ENCODE measurements at regions not wholly inside any gene's neighbourhood (a gene's known extent, or its start where the extent isn't known, plus 50 kb on each side); places are given as distances from the start of the nearest gene placed in this dataset.
A peak's percentile ranks its signal among the peaks of the same experiment; 100 is the strongest.

DNA sequence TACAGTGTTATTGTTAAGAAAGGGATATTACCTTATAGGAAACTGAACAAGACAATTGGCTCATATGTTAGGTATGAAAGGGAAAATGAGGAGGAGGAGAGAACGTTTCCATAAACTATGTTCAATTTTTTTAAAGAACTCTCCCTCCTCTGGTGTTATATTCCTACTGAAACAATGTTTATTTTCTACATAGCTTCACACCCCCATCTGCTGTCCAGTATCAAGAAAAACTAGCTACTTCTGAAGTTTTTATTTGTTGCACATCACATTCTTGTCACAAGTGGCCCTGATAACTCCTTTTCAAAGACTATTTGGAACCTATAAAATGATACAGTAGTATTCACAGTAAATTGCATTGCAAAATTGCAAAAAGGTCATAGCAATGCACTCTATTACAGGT is 223.4 kb upstream of the FAM174A start:
- Histone ChIP-seq H3K9ac (ENCODE audit: insufficient read depth in 1 of 2, low read length in 2 of 2) (no peak overlapping the region), H3K27me3 (ENCODE audit: control insufficient read depth in 3 of 3, insufficient read depth in 3 of 3, low read length in 2 of 3) (no peaks in the 10 kb centered on the region), H3K36me3 (ENCODE audit: control insufficient read depth in 4 of 4, insufficient read depth in 4 of 4, low read length in 4 of 4) (no peaks in the 10 kb centered on the region), H3K4me1 (ENCODE audit: control insufficient read depth in 5 of 5, insufficient read depth in 5 of 5, low read length in 5 of 5) (no peaks in the 10 kb centered on the region), H3K4me3 (no peak overlapping the region), H3K9me3 (ENCODE audit: control insufficient read depth in 4 of 4, insufficient read depth in 3 of 4, low read length in 3 of 4) (no peaks in the 10 kb centered on the region), H3K27ac (ENCODE audit: low read depth in 1 of 2, low read length in 1 of 2) (no peak overlapping the region)
- WGBS, 2 donors = 11 to 52% methylated on average over 1 of the region's 1 CpG
- TF ChIP-seq, protein P1, sequence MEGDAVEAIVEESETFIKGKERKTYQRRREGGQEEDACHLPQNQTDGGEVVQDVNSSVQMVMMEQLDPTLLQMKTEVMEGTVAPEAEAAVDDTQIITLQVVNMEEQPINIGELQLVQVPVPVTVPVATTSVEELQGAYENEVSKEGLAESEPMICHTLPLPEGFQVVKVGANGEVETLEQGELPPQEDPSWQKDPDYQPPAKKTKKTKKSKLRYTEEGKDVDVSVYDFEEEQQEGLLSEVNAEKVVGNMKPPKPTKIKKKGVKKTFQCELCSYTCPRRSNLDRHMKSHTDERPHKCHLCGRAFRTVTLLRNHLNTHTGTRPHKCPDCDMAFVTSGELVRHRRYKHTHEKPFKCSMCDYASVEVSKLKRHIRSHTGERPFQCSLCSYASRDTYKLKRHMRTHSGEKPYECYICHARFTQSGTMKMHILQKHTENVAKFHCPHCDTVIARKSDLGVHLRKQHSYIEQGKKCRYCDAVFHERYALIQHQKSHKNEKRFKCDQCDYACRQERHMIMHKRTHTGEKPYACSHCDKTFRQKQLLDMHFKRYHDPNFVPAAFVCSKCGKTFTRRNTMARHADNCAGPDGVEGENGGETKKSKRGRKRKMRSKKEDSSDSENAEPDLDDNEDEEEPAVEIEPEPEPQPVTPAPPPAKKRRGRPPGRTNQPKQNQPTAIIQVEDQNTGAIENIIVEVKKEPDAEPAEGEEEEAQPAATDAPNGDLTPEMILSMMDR (IDR thresholded peaks at IDR 0.05; ENCODE audit: control extremely low read depth, extremely low read depth) = no peak
- ATAC-seq (ENCODE audit: insufficient read depth, low FRiP score) (no peak), DNase-seq (peak in 2 of 3 donors; percentile 47 to 60)

DNA sequence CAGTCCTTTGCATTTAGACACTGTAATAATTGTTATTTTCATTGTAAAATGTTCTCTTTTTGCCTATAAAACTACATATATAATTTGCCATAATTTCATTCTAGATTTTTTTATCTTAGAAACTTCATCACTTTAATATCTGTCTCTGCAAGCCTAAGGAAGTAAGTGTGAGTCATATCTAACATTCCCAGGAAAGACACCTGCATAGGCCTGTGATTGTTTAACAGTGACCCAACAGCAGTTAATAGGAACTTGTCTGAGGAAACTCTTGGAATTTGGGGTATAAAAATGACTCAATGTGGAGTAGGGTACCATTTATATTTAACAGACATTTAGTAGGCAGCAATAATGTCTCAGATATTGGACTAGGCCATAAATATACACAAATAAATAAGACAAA is 229.2 kb upstream of the FAM174A start:
- TF ChIP-seq, protein P1 (IDR thresholded peaks at IDR 0.05; ENCODE audit: control extremely low read depth, extremely low read depth) = no peak
- DNase-seq (no peak), ATAC-seq (ENCODE audit: insufficient read depth, low FRiP score) (no peak)
- H3K4me3 ChIP-seq = no peak overlapping the region
- no peaks in the 10 kb centered on the region for H3K27me3 ChIP-seq (ENCODE audit: control insufficient read depth in 3 of 3, insufficient read depth in 3 of 3, low read length in 2 of 3)
- H3K4me1 ChIP-seq (ENCODE audit: control insufficient read depth in 5 of 5, insufficient read depth in 5 of 5, low read length in 5 of 5) = no peaks in the 10 kb centered on the region
- no peak overlapping the region for H3K9ac ChIP-seq (ENCODE audit: insufficient read depth in 1 of 2, low read length in 2 of 2)
- no peaks in the 10 kb centered on the region for H3K9me3 ChIP-seq (ENCODE audit: control insufficient read depth in 4 of 4, insufficient read depth in 3 of 4, low read length in 3 of 4)
- no peak overlapping the region for H3K27ac ChIP-seq (ENCODE audit: low read depth in 1 of 2, low read length in 1 of 2)
- no peaks in the 10 kb centered on the region for H3K36me3 ChIP-seq (ENCODE audit: control insufficient read depth in 4 of 4, insufficient read depth in 4 of 4, low read length in 4 of 4)

DNA sequence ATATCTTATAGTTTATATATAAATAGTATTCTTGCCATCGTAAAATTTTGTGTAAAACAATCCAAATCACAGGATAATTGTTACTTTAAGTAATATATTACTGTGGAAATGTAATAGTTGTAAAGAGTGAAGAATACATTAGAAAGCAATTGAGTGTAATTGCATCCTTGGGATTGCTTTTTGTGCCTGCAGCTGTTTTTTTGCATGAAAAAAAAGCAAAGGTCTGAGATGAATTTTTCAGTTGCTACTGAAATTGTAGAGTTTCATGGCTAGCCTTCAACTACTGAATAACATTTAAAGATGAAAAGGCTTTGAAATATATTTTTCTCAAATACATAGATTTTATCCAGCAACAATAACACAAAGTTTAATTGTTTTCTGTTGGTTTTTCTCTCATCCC is 232.0 kb upstream of the FAM174A start:
- H3K4me3 ChIP-seq = no peak overlapping the region
- no peaks in the 10 kb centered on the region for H3K27me3 ChIP-seq (ENCODE audit: control insufficient read depth in 3 of 3, insufficient read depth in 3 of 3, low read length in 2 of 3)
- H3K27ac ChIP-seq (ENCODE audit: low read depth in 1 of 2, low read length in 1 of 2) = no peak overlapping the region
- no peaks in the 10 kb centered on the region for H3K36me3 ChIP-seq (ENCODE audit: control insufficient read depth in 4 of 4, insufficient read depth in 4 of 4, low read length in 4 of 4)
- H3K9me3 ChIP-seq (ENCODE audit: control insufficient read depth in 4 of 4, insufficient read depth in 3 of 4, low read length in 3 of 4) = no peaks in the 10 kb centered on the region
- TF ChIP-seq, protein P1 (IDR thresholded peaks at IDR 0.05; ENCODE audit: control extremely low read depth, extremely low read depth) = no peak
- ATAC-seq (ENCODE audit: insufficient read depth, low FRiP score) = no peak
- H3K4me1 ChIP-seq (ENCODE audit: control insufficient read depth in 5 of 5, insufficient read depth in 5 of 5, low read length in 5 of 5) = no peaks in the 10 kb centered on the region
- DNase-seq = peak in 1 of 3 donors; percentile 8
- no peak overlapping the region for H3K9ac ChIP-seq (ENCODE audit: insufficient read depth in 1 of 2, low read length in 2 of 2)
- WGBS, 2 donors = 73 to 79% methylated on average over 1 of the region's 1 CpG

DNA sequence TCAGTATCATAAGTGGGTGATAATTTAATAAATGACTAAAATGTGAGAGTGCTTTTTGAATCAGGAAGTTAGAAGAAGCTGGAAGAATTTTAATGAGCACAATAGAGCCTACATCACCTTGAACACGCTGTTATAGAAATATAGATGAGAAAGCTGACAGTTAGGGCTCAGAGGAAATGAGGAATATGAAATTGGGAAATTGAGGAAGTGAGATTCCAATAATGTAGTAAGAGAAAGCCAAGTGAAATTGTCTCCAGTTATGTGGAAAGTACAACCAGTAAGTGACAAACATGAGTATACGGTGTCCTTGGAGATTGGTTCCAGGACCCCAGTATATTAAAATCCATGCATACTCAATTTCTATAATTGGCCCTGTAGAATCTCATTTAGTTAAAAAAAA is 235.9 kb upstream of the FAM174A start:
- Histone ChIP-seq H3K4me3 (no peak overlapping the region), H3K9ac (ENCODE audit: insufficient read depth in 1 of 2, low read length in 2 of 2) (no peak overlapping the region), H3K27ac (ENCODE audit: low read depth in 1 of 2, low read length in 1 of 2) (no peak overlapping the region), H3K36me3 (ENCODE audit: control insufficient read depth in 4 of 4, insufficient read depth in 4 of 4, low read length in 4 of 4) (no peaks in the 10 kb centered on the region), H3K4me1 (ENCODE audit: control insufficient read depth in 5 of 5, insufficient read depth in 5 of 5, low read length in 5 of 5) (no peaks in the 10 kb centered on the region), H3K9me3 (ENCODE audit: control insufficient read depth in 4 of 4, insufficient read depth in 3 of 4, low read length in 3 of 4) (no peaks in the 10 kb centered on the region), H3K27me3 (ENCODE audit: control insufficient read depth in 3 of 3, insufficient read depth in 3 of 3, low read length in 2 of 3) (no peaks in the 10 kb centered on the region)
- ATAC-seq (ENCODE audit: insufficient read depth, low FRiP score) (no peak), DNase-seq (no peak)
- WGBS, 2 donors = 53 to 68% methylated on average over 2 of the region's 2 CpGs
- TF ChIP-seq, protein P1 (IDR thresholded peaks at IDR 0.05; ENCODE audit: control extremely low read depth, extremely low read depth) = no peak

Measured in lung (tissue), 11 donors.